K562 (cell line): ENCODE measurements at regions not wholly inside any gene's neighbourhood (a gene's known extent, or its start where the extent isn't known, plus 50 kb on each side); places are given as distances from the start of the nearest gene placed in this dataset.

ENCODE experiments used
- FOXM1 ChIP-seq, 2 experiments: fragments of 450-650 bp in 1 of 2; sonication (generic) in 1 of 2; formaldehyde crosslinking in 1 of 2; IDR thresholded peaks; 2 replicates each; pipeline versions ENCODE4 v1.6.1 to v1.9.0; 2017 to 2022; ENCODE audit warnings: low read depth in 2 of 2, mild to moderate bottlenecking in 2 of 2, missing genetic modification reagents in 1 of 2, moderate library complexity in 1 of 2
- GTF3C2 ChIP-seq: IDR thresholded peaks from 3 replicates; pipeline ENCODE4 v1.6.1; 2011; ENCODE audit warnings: borderline replicate concordance, mild to moderate bottlenecking, moderate library complexity; ENCODE audit not compliant: insufficient read length; ENCODE audit errors: extremely low read depth
- POLR2B ChIP-seq: fragments of 450-650 bp; IDR thresholded peaks from 2 replicates; pipeline ENCODE4 v1.6.1; 2018; ENCODE audit warnings: low read depth; ENCODE audit not compliant: partially characterized antibody
- SAFB2 ChIP-seq: fragments of 200-400 bp; formaldehyde crosslinking; IDR thresholded peaks from 2 replicates; pipeline ENCODE4 v1.6.1; 2018; ENCODE audit warnings: borderline replicate concordance, low read length, low read depth, moderate library complexity; ENCODE audit not compliant: severe bottlenecking
- TAL1 ChIP-seq: fragments of 450-650 bp; IDR thresholded peaks from 2 replicates; pipeline ENCODE4 v1.6.1; 2016; ENCODE audit warnings: mild to moderate bottlenecking
- ZFP1 ChIP-seq: fragments of 450-650 bp; formaldehyde crosslinking; IDR thresholded peaks from 2 replicates; pipeline ENCODE4 v1.4.0; 2020; ENCODE audit warnings: mild to moderate bottlenecking, mixed read lengths

GRCh38 chr7:130887182-130887956 lies 153.4 kb upstream of the KLF14 start (continued):
- TF ChIP-seq POLR2B (no peak), FOXM1 (IDR thresholded peaks at IDR 0.05; ENCODE audit: low read depth) (no peak), FOXM1 (CRISPR knock-in tag; IDR thresholded peaks at IDR 0.05; ENCODE audit: low read depth) (no peak), GTF3C2 (no peak), TAL1 (no peak), SAFB2 (no peak), ZFP1 (CRISPR knock-in tag) (no peak)
- TF ChIP-seq, all 486 proteins: peak for 2
